A673 (cell line): ENCODE measurements at regions not wholly inside any gene's neighbourhood (a gene's known extent, or its start where the extent isn't known, plus 50 kb on each side); places are given as distances from the start of the nearest gene placed in this dataset.

ENCODE experiments used
- BruUV-seq: library from RNA; stranded (reverse); fragments of 400-500 nt; replicated peaks from 2 replicates; lab custom pipeline; 2021; lab: Mats Ljungman, UMichigan
- CTCF ChIA-PET: fragments of 300-600 bp; sonication (Branson Sonifier 250); formaldehyde crosslinking; loops from one replicate; lab custom pipeline; 2022; ENCODE audit warnings: antibody characterized with exemption; lab: Charles Lee
- POLR2A ChIA-PET: fragments of 300-600 bp; sonication (Branson Sonifier 250); formaldehyde crosslinking; loops from one replicate; lab custom pipeline; 2022; ENCODE audit warnings: antibody characterized with exemption; ENCODE audit not compliant: low non-redundant PET; lab: Charles Lee
- DNase-seq: peaks from one replicate; pipeline ENCODE4 v3.0.0-alpha.2; 2015; ENCODE audit warnings: low spot score
- H3K27ac ChIP-seq: fragments of 200-600 bp; sonication (generic); 2 replicates; pipeline ENCODE4 v1.5.1; 2016; ENCODE audit warnings: mixed run types, low read depth, mild to moderate bottlenecking, mixed read lengths, antibody characterized with exemption, low read length; ENCODE audit not compliant: poor library complexity, severe bottlenecking
- H3K27me3 ChIP-seq: fragments of 200-600 bp; sonication (generic); replicated peaks from 2 replicates; pipeline ENCODE4 v1.6.1; 2017; ENCODE audit warnings: mixed run types, low read depth, mild to moderate bottlenecking, mixed read lengths, antibody characterized with exemption, low read length; ENCODE audit not compliant: insufficient read depth, poor library complexity
- H3K36me3 ChIP-seq: fragments of 200-600 bp; sonication (generic); 2 replicates; pipeline ENCODE4 v1.6.1; 2016; ENCODE audit warnings: mixed run types, mild to moderate bottlenecking, mixed read lengths, antibody characterized with exemption, low read length; ENCODE audit not compliant: insufficient read depth, poor library complexity, severe bottlenecking
- H3K4me1 ChIP-seq: fragments of 200-600 bp; sonication (generic); 2 replicates; pipeline ENCODE4 v1.6.1; 2017; ENCODE audit warnings: mixed run types, mild to moderate bottlenecking, mixed read lengths, antibody characterized with exemption, low read length; ENCODE audit not compliant: insufficient read depth, poor library complexity, severe bottlenecking
- H3K4me3 ChIP-seq: fragments of 200-600 bp; sonication (generic); 2 replicates; pipeline ENCODE4 v1.5.1; 2016; ENCODE audit warnings: low read depth, mixed run types, mild to moderate bottlenecking, mixed read lengths, low read length; ENCODE audit not compliant: poor library complexity, severe bottlenecking
- H3K9me3 ChIP-seq: fragments of 200-600 bp; sonication (generic); 2 replicates; pipeline ENCODE4 v1.6.1; 2016; ENCODE audit warnings: mixed run types, low read depth, mild to moderate bottlenecking, mixed read lengths, antibody characterized with exemption, low read length; ENCODE audit not compliant: poor library complexity, severe bottlenecking
- CTCF ChIP-seq: fragments of 300-800, 200-600 bp; sonication (generic); conservative IDR thresholded peaks from 2 replicates; pipeline ENCODE4 v1.5.1; 2017; ENCODE audit warnings: low read depth, mild to moderate bottlenecking, antibody characterized with exemption, low read length, moderate library complexity, mixed read lengths
- EZH2 ChIP-seq: fragments of 200-600 bp; sonication (generic); IDR thresholded peaks from 2 replicates; pipeline ENCODE4 v1.6.1; 2017; ENCODE audit warnings: borderline replicate concordance, low read depth, mild to moderate bottlenecking, mixed read lengths, antibody characterized with exemption, low read length; ENCODE audit not compliant: poor library complexity, severe bottlenecking
- intact Hi-C: fragments of 100-400 bp; cut with micrococcal nuclease; formaldehyde crosslinking; loops from one replicate; pipeline ENCODE4 v1.10.0; 2022; ENCODE audit not compliant: unreplicated experiment

- POLR2A ChIA-PET, result interaction anchor here (0.6 kb wide), 1 partner anchor 653 kb away, joined by 12 read pairs; the partner anchor contains the start of gene MATR3
- DNase-seq, result no peak
- H3K9me3 ChIP-seq, result no peaks in the 10 kb centered on the region
- H3K4me1 ChIP-seq, result no peaks in the 10 kb centered on the region
- no peaks in the 10 kb centered on the region for H3K36me3 ChIP-seq
- H3K27me3 ChIP-seq, result no peaks in the 10 kb centered on the region
- TF ChIP-seq EZH2, result no peak
- no peak for TF ChIP-seq CTCF
- CTCF ChIA-PET, result interaction anchor here (1.6 kb wide), 1 partner anchor 622 kb away, joined by 3 read pairs; no protein-coding TSS in a partner anchor
- intact Hi-C loops, result loop anchor here (2.0 to 10.0 kb wide), 4 partner anchors 294 to 752 kb away; no protein-coding TSS in a partner anchor
- H3K4me3 ChIP-seq, result no peak overlapping the region
- no TSS peak for BruUV-seq
- H3K27ac ChIP-seq, result no peak overlapping the region
Measured at GRCh38 chr5:138640646-138641254, 65.5 kb upstream of the HSPA9 start.

- Histone ChIP-seq H3K27ac (no peak overlapping the region), H3K27me3 (no peaks in the 10 kb centered on the region), H3K9me3 (no peaks in the 10 kb centered on the region), H3K4me3 (no peak overlapping the region), H3K4me1 (no peaks in the 10 kb centered on the region), H3K36me3 (no peaks in the 10 kb centered on the region)
- DNase-seq, result no peak
- TF ChIP-seq CTCF (no peak), EZH2 (no peak)
- ChIA-PET CTCF (interaction anchor here (0.6 to 1.6 kb wide), 2 partner anchors 622 to 783 kb away, joined by 3 read pairs; no protein-coding TSS in a partner anchor), POLR2A (no interaction called here)
- intact Hi-C loops, result loop anchor here (2.0 to 10.0 kb wide), 4 partner anchors 295 to 752 kb away; no protein-coding TSS in a partner anchor
- BruUV-seq, result no TSS peak
Measured at GRCh38 chr5:138640138-138640537, 64.9 kb upstream of the HSPA9 start.

GRCh38 chr5:138639326-138639725 is 64.1 kb upstream of the HSPA9 start:
- no TSS peak for BruUV-seq
- Histone ChIP-seq H3K4me1 (no peaks in the 10 kb centered on the region), H3K9me3 (no peaks in the 10 kb centered on the region), H3K4me3 (no peak overlapping the region), H3K27me3 (no peaks in the 10 kb centered on the region), H3K36me3 (no peaks in the 10 kb centered on the region), H3K27ac (no peak overlapping the region)
- ChIA-PET CTCF (interaction anchor here (0.7 to 1.6 kb wide), 2 partner anchors 402 to 623 kb away, joined by 3 read pairs; no protein-coding TSS in a partner anchor), POLR2A (no interaction called here)
- TF ChIP-seq CTCF, result no peak
- no peak for TF ChIP-seq EZH2
- no peak for DNase-seq
- intact Hi-C loops, result no loop called here
